ENCODE measurements at regions not wholly inside any gene's neighbourhood (a gene's known extent, or its start where the extent isn't known, plus 50 kb on each side); places are given as distances from the start of the nearest gene placed in this dataset.

GRCh38 chr2:208545403-208546042 is 138.9 kb downstream of the PTH2R start:
- no peak for DNase-seq (ENCODE audit: low read depth)
- TF ChIP-seq POLR2A (IDR thresholded peaks at IDR 0.05; ENCODE audit: extremely low read depth, insufficient read length) (no peak), MYC (IDR thresholded peaks at IDR 0.05; ENCODE audit: low read depth, low read length) (no peak)
- TF ChIP-seq, protein P1, sequence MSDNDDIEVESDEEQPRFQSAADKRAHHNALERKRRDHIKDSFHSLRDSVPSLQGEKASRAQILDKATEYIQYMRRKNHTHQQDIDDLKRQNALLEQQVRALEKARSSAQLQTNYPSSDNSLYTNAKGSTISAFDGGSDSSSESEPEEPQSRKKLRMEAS (IDR thresholded peaks at IDR 0.05; ENCODE audit: low read depth, low read length), result no peak
- H3K4me3 ChIP-seq (ENCODE audit: low read depth, low read length), result no peak overlapping the region

- no peak for DNase-seq (ENCODE audit: low read depth)
- no peak overlapping the region for H3K4me3 ChIP-seq (ENCODE audit: low read depth, low read length)
Observed at GRCh38 chr2:208546107-208546506, 139.5 kb downstream of the PTH2R start.

DNA sequence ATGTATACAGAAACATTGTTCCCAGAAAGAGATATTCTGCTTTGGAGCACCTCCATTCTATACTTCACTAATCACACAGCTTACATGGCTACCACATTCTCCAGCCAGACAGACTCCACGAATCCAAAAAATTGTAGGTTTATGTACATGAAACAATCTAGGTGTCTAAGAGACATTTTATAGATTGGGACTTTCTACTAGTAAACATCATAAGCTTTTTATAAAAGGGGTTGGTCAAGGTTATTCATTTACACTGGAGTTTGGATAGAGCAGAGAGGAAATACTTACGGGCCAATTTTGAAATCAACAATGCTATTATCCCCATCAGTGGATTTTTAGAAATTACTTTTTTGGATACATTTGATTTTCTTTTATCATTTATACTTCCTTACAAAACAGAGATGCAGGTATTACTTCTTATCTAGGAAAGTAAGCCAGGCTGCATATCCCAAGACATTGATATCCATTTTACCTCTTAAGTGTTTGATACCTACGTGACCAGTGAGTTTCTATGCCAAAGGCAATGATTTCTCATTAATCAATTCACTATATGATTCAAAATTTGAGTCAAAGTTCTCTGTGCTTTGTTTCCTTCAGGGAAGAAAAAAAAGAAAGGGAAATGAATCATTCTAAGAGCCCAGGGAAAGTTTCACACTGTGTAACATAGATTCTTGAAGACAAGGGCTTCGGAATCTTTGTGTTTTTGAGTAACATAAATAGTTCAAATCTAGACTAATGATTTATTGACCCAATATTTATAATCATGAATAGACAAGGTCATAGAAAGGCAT is 140.5 kb downstream of the PTH2R start:
- H3K4me3 ChIP-seq (ENCODE audit: low read depth, low read length), result no peak overlapping the region
- DNase-seq (ENCODE audit: low read depth), result no peak
- no peak for TF ChIP-seq MYC (IDR thresholded peaks at IDR 0.05; ENCODE audit: low read depth, low read length)
- no peak for TF ChIP-seq POLR2A (IDR thresholded peaks at IDR 0.05; ENCODE audit: extremely low read depth, insufficient read length)
- TF ChIP-seq, protein P2, sequence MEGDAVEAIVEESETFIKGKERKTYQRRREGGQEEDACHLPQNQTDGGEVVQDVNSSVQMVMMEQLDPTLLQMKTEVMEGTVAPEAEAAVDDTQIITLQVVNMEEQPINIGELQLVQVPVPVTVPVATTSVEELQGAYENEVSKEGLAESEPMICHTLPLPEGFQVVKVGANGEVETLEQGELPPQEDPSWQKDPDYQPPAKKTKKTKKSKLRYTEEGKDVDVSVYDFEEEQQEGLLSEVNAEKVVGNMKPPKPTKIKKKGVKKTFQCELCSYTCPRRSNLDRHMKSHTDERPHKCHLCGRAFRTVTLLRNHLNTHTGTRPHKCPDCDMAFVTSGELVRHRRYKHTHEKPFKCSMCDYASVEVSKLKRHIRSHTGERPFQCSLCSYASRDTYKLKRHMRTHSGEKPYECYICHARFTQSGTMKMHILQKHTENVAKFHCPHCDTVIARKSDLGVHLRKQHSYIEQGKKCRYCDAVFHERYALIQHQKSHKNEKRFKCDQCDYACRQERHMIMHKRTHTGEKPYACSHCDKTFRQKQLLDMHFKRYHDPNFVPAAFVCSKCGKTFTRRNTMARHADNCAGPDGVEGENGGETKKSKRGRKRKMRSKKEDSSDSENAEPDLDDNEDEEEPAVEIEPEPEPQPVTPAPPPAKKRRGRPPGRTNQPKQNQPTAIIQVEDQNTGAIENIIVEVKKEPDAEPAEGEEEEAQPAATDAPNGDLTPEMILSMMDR (IDR thresholded peaks at IDR 0.05; ENCODE audit: low read depth, low read length), result no peak
- TF ChIP-seq, protein P1 (IDR thresholded peaks at IDR 0.05; ENCODE audit: low read depth, low read length), result no peak

More at GRCh38 chr2:208546107-208546506, 139.5 kb downstream of the PTH2R start:
- TF ChIP-seq, protein P1 (IDR thresholded peaks at IDR 0.05; ENCODE audit: low read depth, low read length), result no peak
- TF ChIP-seq POLR2A (IDR thresholded peaks at IDR 0.05; ENCODE audit: extremely low read depth, insufficient read length) (no peak), MYC (IDR thresholded peaks at IDR 0.05; ENCODE audit: low read depth, low read length) (no peak)
- TF ChIP-seq, protein P2 (IDR thresholded peaks at IDR 0.05; ENCODE audit: low read depth, low read length), result no peak

DNA sequence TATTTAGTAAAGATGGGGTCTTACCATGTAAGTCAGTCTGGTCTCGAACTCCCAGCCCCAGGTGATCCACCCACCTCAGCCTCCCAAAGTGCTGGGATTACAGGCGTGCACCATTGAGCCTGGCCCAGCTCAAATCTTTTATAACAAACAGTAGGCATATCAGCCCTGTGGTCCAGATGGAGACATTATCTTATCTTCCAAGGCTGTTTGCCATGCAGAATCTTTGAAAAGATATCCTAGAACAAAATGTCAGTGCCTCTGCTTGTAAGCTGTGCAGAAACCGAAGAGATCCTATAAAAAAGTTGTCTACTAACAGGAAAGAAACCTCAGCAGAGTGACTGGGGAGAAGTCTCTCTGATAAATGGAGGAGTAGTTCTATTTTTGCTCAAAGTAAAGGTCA is 142.1 kb downstream of the PTH2R start:
- no peak overlapping the region for H3K4me3 ChIP-seq (ENCODE audit: low read depth, low read length)
- DNase-seq (ENCODE audit: low read depth), result no peak
- TF ChIP-seq, protein P2 (IDR thresholded peaks at IDR 0.05; ENCODE audit: low read depth, low read length), result no peak
- no peak for TF ChIP-seq POLR2A (IDR thresholded peaks at IDR 0.05; ENCODE audit: extremely low read depth, insufficient read length)
- no peak for TF ChIP-seq MYC (IDR thresholded peaks at IDR 0.05; ENCODE audit: low read depth, low read length)
- TF ChIP-seq, protein P1 (IDR thresholded peaks at IDR 0.05; ENCODE audit: low read depth, low read length), result no peak

- DNase-seq (ENCODE audit: low read depth), result no peak
- no peak overlapping the region for H3K4me3 ChIP-seq (ENCODE audit: low read depth, low read length)
- TF ChIP-seq, protein P2 (IDR thresholded peaks at IDR 0.05; ENCODE audit: low read depth, low read length), result no peak
- TF ChIP-seq POLR2A (IDR thresholded peaks at IDR 0.05; ENCODE audit: extremely low read depth, insufficient read length), result no peak
- TF ChIP-seq, protein P1 (IDR thresholded peaks at IDR 0.05; ENCODE audit: low read depth, low read length), result no peak
- no peak for TF ChIP-seq MYC (IDR thresholded peaks at IDR 0.05; ENCODE audit: low read depth, low read length)
Observed at GRCh38 chr2:208549546-208550158, 143.1 kb downstream of the PTH2R start.

Data from NB4 (cell line).